SK-N-SH treated with all-trans-retinoic acid at 6 μM for 48 hours (cell line): ENCODE measurements at regions not wholly inside any gene's neighbourhood (a gene's known extent, or its start where the extent isn't known, plus 50 kb on each side); places are given as distances from the start of the nearest gene placed in this dataset.

Source experiments
- ATAC-seq: fragments of 200-7000 bp; cut with Tn5 transposase; 3 replicates; pipeline ENCODE4 v1.9.1; 2020; ENCODE audit warnings: mild to moderate bottlenecking, moderate library complexity
- ARNTL ChIP-seq: fragments of 450-650 bp; formaldehyde crosslinking; IDR thresholded peaks from 2 replicates; pipeline ENCODE4 v1.5.0; 2020; ENCODE audit warnings: low read depth, mild to moderate bottlenecking, moderate library complexity, borderline replicate concordance
- CREB5 ChIP-seq: fragments of 250-450 bp; sonication (Bioruptor Pico); IDR thresholded peaks from 2 replicates; pipeline ENCODE4 v1.5.1; 2020; ENCODE audit warnings: low read depth, mild to moderate bottlenecking, moderate library complexity
- CSDC2 ChIP-seq: fragments of 250-450 bp; sonication (Bioruptor Pico); IDR thresholded peaks from 2 replicates; pipeline ENCODE4 v1.5.0; 2020; ENCODE audit warnings: mild to moderate bottlenecking, moderate library complexity
- CSRNP3 ChIP-seq: fragments of 250-450 bp; sonication (Bioruptor Pico); IDR thresholded peaks from 2 replicates; pipeline ENCODE4 v1.5.1; 2021; ENCODE audit warnings: mild to moderate bottlenecking, moderate library complexity
- ESRRG ChIP-seq: fragments of 250-450 bp; sonication (Bioruptor Pico); IDR thresholded peaks from 2 replicates; pipeline ENCODE4 v1.6.1; 2021; ENCODE audit warnings: mild to moderate bottlenecking
- GLIS3 ChIP-seq: fragments of 250-450 bp; sonication (Bioruptor Pico); IDR thresholded peaks from 2 replicates; pipeline ENCODE4 v1.5.0; 2020; ENCODE audit warnings: mild to moderate bottlenecking, moderate library complexity
- ISL1 ChIP-seq: fragments of 250-450 bp; sonication (Bioruptor Pico); IDR thresholded peaks from 2 replicates; pipeline ENCODE4 v2.1.2; 2022; ENCODE audit warnings: mild to moderate bottlenecking, moderate library complexity
- OSR1 ChIP-seq: fragments of 250-450 bp; sonication (Bioruptor Pico); IDR thresholded peaks from 2 replicates; pipeline ENCODE4 v1.8.0; 2022; ENCODE audit warnings: moderate library complexity, mild to moderate bottlenecking, inconsistent platforms
- PATZ1 ChIP-seq: fragments of 250-450 bp; sonication (Bioruptor Pico); IDR thresholded peaks from 2 replicates; pipeline ENCODE4 v1.8.0; 2020; ENCODE audit warnings: mild to moderate bottlenecking, moderate library complexity, borderline replicate concordance
- POU6F1 ChIP-seq: fragments of 250-450 bp; sonication (Bioruptor Pico); IDR thresholded peaks from 2 replicates; pipeline ENCODE4 v1.8.0; 2021; ENCODE audit warnings: low read depth, mild to moderate bottlenecking, moderate library complexity, borderline replicate concordance
- PPARA ChIP-seq: fragments of 250-450 bp; sonication (Bioruptor Pico); IDR thresholded peaks from 2 replicates; pipeline ENCODE4 v1.5.0; 2020; ENCODE audit warnings: mild to moderate bottlenecking, borderline replicate concordance
- RARB ChIP-seq: fragments of 250-450 bp; sonication (Bioruptor Pico); IDR thresholded peaks from 2 replicates; pipeline ENCODE4 v1.8.0; 2021; ENCODE audit warnings: mild to moderate bottlenecking, moderate library complexity
- SNAI2 ChIP-seq: fragments of 250-450 bp; sonication (Bioruptor Pico); IDR thresholded peaks from 2 replicates; pipeline ENCODE4 v1.5.0; 2020; ENCODE audit warnings: mild to moderate bottlenecking, moderate library complexity
- TCF4 ChIP-seq: fragments of 250-450 bp; sonication (Bioruptor Pico); IDR thresholded peaks from 2 replicates; pipeline ENCODE4 v1.8.0; 2021; ENCODE audit warnings: mild to moderate bottlenecking, moderate library complexity, borderline replicate concordance
- TOX ChIP-seq: fragments of 250-450 bp; sonication (Bioruptor Pico); IDR thresholded peaks from 2 replicates; pipeline ENCODE4 v1.8.0; 2021; ENCODE audit warnings: mild to moderate bottlenecking, moderate library complexity, borderline replicate concordance
- TSHZ2 ChIP-seq: fragments of 250-450 bp; sonication (Bioruptor Pico); IDR thresholded peaks from 2 replicates; pipeline ENCODE4 v1.5.0; 2020; ENCODE audit warnings: mild to moderate bottlenecking, moderate library complexity
- ZC3H10 ChIP-seq: fragments of 250-450 bp; sonication (Bioruptor Pico); IDR thresholded peaks from 2 replicates; pipeline ENCODE4 v1.5.1; 2021; ENCODE audit warnings: mild to moderate bottlenecking, moderate library complexity
- ZFP3 ChIP-seq: fragments of 250-450 bp; sonication (Bioruptor Pico); IDR thresholded peaks from 2 replicates; pipeline ENCODE4 v1.5.0; 2020; ENCODE audit warnings: mild to moderate bottlenecking, moderate library complexity
- ZFP30 ChIP-seq: fragments of 450-650 bp; formaldehyde crosslinking; IDR thresholded peaks from 2 replicates; pipeline ENCODE4 v1.5.0; 2022; ENCODE audit warnings: mild to moderate bottlenecking, moderate library complexity
- ZNF565 ChIP-seq: fragments of 450-650 bp; formaldehyde crosslinking; conservative IDR thresholded peaks from 2 replicates; pipeline ENCODE4 v1.5.0; 2020; ENCODE audit warnings: low read depth, mild to moderate bottlenecking, moderate library complexity
- ZNF70 ChIP-seq: fragments of 450-650 bp; formaldehyde crosslinking; IDR thresholded peaks from 2 replicates; pipeline ENCODE4 v1.5.0; 2020; ENCODE audit warnings: mild to moderate bottlenecking, moderate library complexity
- ZNF8 ChIP-seq: fragments of 450-650 bp; formaldehyde crosslinking; IDR thresholded peaks from 2 replicates; pipeline ENCODE4 v1.5.0; 2020; ENCODE audit warnings: mild to moderate bottlenecking, moderate library complexity

GRCh38 chr18:72161691-72162090 is 382.5 kb downstream of the CBLN2 start (continued):
- TF ChIP-seq CSRNP3 (CRISPR knock-in tag) (no peak), ESRRG (CRISPR knock-in tag) (no peak), TCF4 (no peak), TOX (CRISPR knock-in tag) (no peak)

- no peak for TF ChIP-seq CREB5
- no peak for TF ChIP-seq ARNTL (CRISPR knock-in tag)
- no peak for TF ChIP-seq CSRNP3 (CRISPR knock-in tag)
- TF ChIP-seq RARB (CRISPR knock-in tag), result no peak
- TF ChIP-seq SNAI2 (CRISPR knock-in tag), result no peak
- TF ChIP-seq OSR1, result no peak
- no peak for TF ChIP-seq POU6F1 (CRISPR knock-in tag)
- TF ChIP-seq GLIS3, result no peak
- no peak for TF ChIP-seq CSDC2 (CRISPR knock-in tag)
- TF ChIP-seq PATZ1, result no peak
- TF ChIP-seq ZNF565, result no peak
- no peak for TF ChIP-seq PPARA (CRISPR knock-in tag)
- no peak for TF ChIP-seq ZFP30 (CRISPR knock-in tag)
- TF ChIP-seq ESRRG (CRISPR knock-in tag), result no peak
- no peak for TF ChIP-seq ZC3H10 (CRISPR knock-in tag)
- no peak for ATAC-seq
Measured at GRCh38 chr18:72160510-72161445, 383.4 kb downstream of the CBLN2 start.

- TF ChIP-seq PPARA (CRISPR knock-in tag) (no peak), ZC3H10 (CRISPR knock-in tag) (no peak), CSRNP3 (CRISPR knock-in tag) (no peak), TSHZ2 (no peak), SNAI2 (CRISPR knock-in tag) (no peak), RARB (CRISPR knock-in tag) (no peak), TOX (CRISPR knock-in tag) (no peak), POU6F1 (CRISPR knock-in tag) (no peak), ZNF8 (CRISPR knock-in tag) (no peak), ISL1 (no peak), CSDC2 (CRISPR knock-in tag) (no peak), ESRRG (CRISPR knock-in tag) (no peak), ZFP3 (CRISPR knock-in tag) (no peak), ZNF70 (CRISPR knock-in tag) (no peak), ZNF565 (no peak), TCF4 (no peak)
- ATAC-seq, result no peak
Measured at GRCh38 chr18:72155327-72155726, 388.8 kb downstream of the CBLN2 start.
